ENCODE measurements at regions not wholly inside any gene's neighbourhood (a gene's known extent, or its start where the extent isn't known, plus 50 kb on each side); places are given as distances from the start of the nearest gene placed in this dataset.

DNA sequence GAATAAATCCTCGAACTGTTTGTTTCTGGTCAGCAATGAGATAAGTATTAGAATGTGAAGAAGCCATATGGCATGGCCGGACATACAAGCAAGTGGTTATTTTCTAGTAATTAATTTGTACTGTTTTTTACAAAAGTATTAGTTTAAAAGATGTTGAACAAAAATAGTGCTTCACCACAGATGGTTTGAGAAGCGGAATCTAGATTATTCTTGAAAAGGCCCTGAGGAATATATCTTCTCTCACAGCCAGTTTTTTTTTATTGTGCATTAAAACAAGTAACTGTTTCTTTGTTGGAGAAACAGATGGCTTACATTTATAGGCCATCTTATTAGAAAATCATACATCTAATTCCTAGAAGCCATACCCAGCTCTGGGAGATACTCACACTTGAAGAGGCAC lies 153.3 kb downstream of the TMEM26 start:
- Mint-ChIP-seq H3K4me3 (ENCODE audit: unreplicated experiment) (no peak overlapping the region), H3K36me3 (ENCODE audit: unreplicated experiment) (peaks cover 10% of the 10 kb centered on the region), H3K4me1 (ENCODE audit: unreplicated experiment) (peaks cover 45% of the 10 kb centered on the region), H3K27ac (ENCODE audit: unreplicated experiment) (no peak overlapping the region), H3K27me3 (ENCODE audit: unreplicated experiment) (peaks cover 3% of the 10 kb centered on the region), H3K9me3 (ENCODE audit: unreplicated experiment) (peaks cover 17% of the 10 kb centered on the region)
- TF ChIP-seq, protein P1, sequence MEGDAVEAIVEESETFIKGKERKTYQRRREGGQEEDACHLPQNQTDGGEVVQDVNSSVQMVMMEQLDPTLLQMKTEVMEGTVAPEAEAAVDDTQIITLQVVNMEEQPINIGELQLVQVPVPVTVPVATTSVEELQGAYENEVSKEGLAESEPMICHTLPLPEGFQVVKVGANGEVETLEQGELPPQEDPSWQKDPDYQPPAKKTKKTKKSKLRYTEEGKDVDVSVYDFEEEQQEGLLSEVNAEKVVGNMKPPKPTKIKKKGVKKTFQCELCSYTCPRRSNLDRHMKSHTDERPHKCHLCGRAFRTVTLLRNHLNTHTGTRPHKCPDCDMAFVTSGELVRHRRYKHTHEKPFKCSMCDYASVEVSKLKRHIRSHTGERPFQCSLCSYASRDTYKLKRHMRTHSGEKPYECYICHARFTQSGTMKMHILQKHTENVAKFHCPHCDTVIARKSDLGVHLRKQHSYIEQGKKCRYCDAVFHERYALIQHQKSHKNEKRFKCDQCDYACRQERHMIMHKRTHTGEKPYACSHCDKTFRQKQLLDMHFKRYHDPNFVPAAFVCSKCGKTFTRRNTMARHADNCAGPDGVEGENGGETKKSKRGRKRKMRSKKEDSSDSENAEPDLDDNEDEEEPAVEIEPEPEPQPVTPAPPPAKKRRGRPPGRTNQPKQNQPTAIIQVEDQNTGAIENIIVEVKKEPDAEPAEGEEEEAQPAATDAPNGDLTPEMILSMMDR (IDR thresholded peaks at IDR 0.05), result no peak
- no peak for DNase-seq (ENCODE audit: extremely low spot score, unreplicated experiment)

DNA sequence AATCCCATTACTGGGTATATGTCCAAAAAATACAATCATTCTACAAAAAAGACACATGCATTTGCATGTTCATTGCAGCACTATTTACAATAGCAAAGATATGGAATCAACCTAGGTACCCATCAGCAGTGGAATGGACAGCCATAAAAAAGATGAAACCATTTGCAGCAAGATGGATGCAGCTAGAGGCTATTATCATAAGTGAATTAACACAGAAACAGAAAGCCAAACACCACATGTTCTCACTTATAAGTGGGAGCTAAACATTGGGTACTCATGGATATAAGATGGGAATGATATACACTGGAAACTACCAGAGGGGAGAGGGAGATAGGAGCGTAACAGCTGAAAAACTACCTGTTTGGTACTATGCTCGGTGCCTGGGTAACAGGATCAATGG lies 154.0 kb downstream of the TMEM26 start:
- no peak overlapping the region for H3K4me3 Mint-ChIP-seq (ENCODE audit: unreplicated experiment)

DNA sequence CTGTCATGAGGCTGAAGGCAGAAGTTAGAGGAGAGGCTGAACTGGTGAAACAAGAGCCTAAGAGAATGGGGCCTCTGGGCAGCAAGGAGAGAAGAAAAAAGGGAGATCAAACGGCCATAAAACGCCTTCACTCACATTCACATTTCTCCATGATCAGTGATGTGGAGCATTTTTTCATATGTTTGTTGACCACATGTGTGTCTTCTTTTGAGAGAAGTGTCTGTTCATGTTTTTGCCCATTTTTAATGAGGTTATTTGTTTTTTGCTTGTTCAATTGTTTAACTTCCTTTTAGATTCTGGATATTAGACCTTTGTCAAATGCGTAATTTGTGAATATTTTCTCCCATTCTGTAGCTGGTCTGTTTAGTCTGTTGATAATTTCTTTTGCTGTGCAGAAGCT lies 155.0 kb downstream of the TMEM26 start:
- Mint-ChIP-seq H3K4me3 (ENCODE audit: unreplicated experiment) (no peak overlapping the region), H3K36me3 (ENCODE audit: unreplicated experiment) (peaks cover 10% of the 10 kb centered on the region), H3K27ac (ENCODE audit: unreplicated experiment) (no peak overlapping the region), H3K9me3 (ENCODE audit: unreplicated experiment) (peaks cover 17% of the 10 kb centered on the region), H3K4me1 (ENCODE audit: unreplicated experiment) (peaks cover 35% of the 10 kb centered on the region), H3K27me3 (ENCODE audit: unreplicated experiment) (peaks cover 3% of the 10 kb centered on the region)
- no peak for DNase-seq (ENCODE audit: extremely low spot score, unreplicated experiment)
- TF ChIP-seq, protein P1 (IDR thresholded peaks at IDR 0.05), result no peak

More for the DNA sequence above, 154.0 kb downstream of the TMEM26 start:
- Mint-ChIP-seq H3K9me3 (ENCODE audit: unreplicated experiment) (peaks cover 17% of the 10 kb centered on the region), H3K36me3 (ENCODE audit: unreplicated experiment) (peaks cover 10% of the 10 kb centered on the region), H3K4me1 (ENCODE audit: unreplicated experiment) (peaks cover 45% of the 10 kb centered on the region), H3K27ac (ENCODE audit: unreplicated experiment) (no peak overlapping the region), H3K27me3 (ENCODE audit: unreplicated experiment) (peaks cover 3% of the 10 kb centered on the region)
- DNase-seq (ENCODE audit: extremely low spot score, unreplicated experiment), result no peak
- TF ChIP-seq, protein P1 (IDR thresholded peaks at IDR 0.05), result no peak

DNA sequence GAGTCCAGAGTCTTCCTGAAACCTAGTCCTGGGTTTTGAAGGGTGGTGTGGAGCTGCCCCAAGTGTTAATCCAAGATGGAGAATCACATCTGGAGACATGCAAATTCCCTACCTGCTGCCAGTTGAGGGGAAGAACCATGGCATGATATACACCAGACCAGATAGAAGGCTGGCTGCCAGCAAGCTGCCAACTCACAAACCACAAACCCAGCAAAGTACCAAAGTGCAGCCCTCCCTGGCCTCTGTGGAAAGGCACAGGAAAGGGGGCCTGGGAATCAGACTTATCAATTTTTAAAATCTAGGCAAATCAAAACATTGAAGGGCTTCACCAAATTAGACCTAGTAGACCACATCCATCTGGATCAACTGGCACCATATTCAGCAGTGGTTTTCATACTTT lies 157.0 kb downstream of the TMEM26 start:
- H3K36me3 Mint-ChIP-seq (ENCODE audit: unreplicated experiment), result peaks cover 10% of the 10 kb centered on the region

DNA sequence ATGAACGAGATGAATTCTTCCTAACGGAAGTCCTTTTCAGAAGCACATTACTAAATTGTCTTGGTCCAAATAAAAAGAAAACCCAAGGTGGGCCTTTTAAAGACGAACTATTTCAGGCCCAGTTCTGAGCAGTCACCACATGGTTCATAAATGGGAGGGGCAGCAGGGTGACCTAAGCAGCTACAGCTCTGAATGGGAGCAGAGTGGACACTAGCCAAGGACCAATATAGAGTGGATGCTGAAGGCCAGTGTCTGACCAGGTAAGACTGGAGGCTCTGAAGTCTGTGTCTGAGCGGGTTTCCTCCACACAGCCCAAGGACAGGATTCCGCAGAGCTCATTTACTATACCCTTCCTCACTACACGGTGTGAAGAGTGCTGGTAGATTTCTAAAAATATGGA lies 159.1 kb downstream of the TMEM26 start:
- no peak overlapping the region for H3K4me3 Mint-ChIP-seq (ENCODE audit: unreplicated experiment)
- TF ChIP-seq, protein P1 (IDR thresholded peaks at IDR 0.05), result no peak
- peaks cover 7% of the 10 kb centered on the region for H3K4me1 Mint-ChIP-seq (ENCODE audit: unreplicated experiment)
- peaks cover 3% of the 10 kb centered on the region for H3K27me3 Mint-ChIP-seq (ENCODE audit: unreplicated experiment)
- H3K9me3 Mint-ChIP-seq (ENCODE audit: unreplicated experiment), result peaks cover 24% of the 10 kb centered on the region
- no peak overlapping the region for H3K27ac Mint-ChIP-seq (ENCODE audit: unreplicated experiment)
- DNase-seq (ENCODE audit: extremely low spot score, unreplicated experiment), result no peak
- H3K36me3 Mint-ChIP-seq (ENCODE audit: unreplicated experiment), result peaks cover 16% of the 10 kb centered on the region

More for the DNA sequence above, 157.0 kb downstream of the TMEM26 start:
- H3K27ac Mint-ChIP-seq (ENCODE audit: unreplicated experiment), result no peak overlapping the region
- DNase-seq (ENCODE audit: extremely low spot score, unreplicated experiment), result no peak
- H3K4me1 Mint-ChIP-seq (ENCODE audit: unreplicated experiment), result peaks cover 16% of the 10 kb centered on the region
- TF ChIP-seq, protein P1 (IDR thresholded peaks at IDR 0.05), result no peak
- H3K27me3 Mint-ChIP-seq (ENCODE audit: unreplicated experiment), result peaks cover 3% of the 10 kb centered on the region
- H3K9me3 Mint-ChIP-seq (ENCODE audit: unreplicated experiment), result peaks cover 17% of the 10 kb centered on the region
- H3K4me3 Mint-ChIP-seq (ENCODE audit: unreplicated experiment), result no peak overlapping the region

Measured in osteocyte (in vitro differentiated cells).